H1 (cell line): ENCODE measurements at regions not wholly inside any gene's neighbourhood (a gene's known extent, or its start where the extent isn't known, plus 50 kb on each side); places are given as distances from the start of the nearest gene placed in this dataset.

Source experiments
- CTCF ChIP-seq, 3 experiments: IDR thresholded peaks; 1 replicate in 2 of 3; 2 replicates in 1 of 3; pipeline versions ENCODE4 v1.5.1 to v1.6.1; 2011; ENCODE audit warnings: low read length in 3 of 3, mild to moderate bottlenecking in 3 of 3, inconsistent platforms in 2 of 3, low read depth in 1 of 3, moderate library complexity in 1 of 3; ENCODE audit not compliant: insufficient read depth in 1 of 3; ENCODE audit errors: control extremely low read depth in 1 of 3
- HDAC2 ChIP-seq, 2 experiments: fragments of 300-600 bp in 1 of 2; sonication (generic) in 1 of 2; IDR thresholded peaks; 2 replicates each; pipeline ENCODE4 v1.6.1; 2011 to 2012; ENCODE audit warnings: low read depth in 2 of 2, low read length in 2 of 2, mild to moderate bottlenecking in 2 of 2, moderate library complexity in 2 of 2, borderline replicate concordance in 1 of 2, inconsistent platforms in 1 of 2
- KDM4A ChIP-seq: IDR thresholded peaks from one replicate; pipeline ENCODE4 v1.7.1; 2012; ENCODE audit warnings: low read depth, mild to moderate bottlenecking, moderate library complexity, low read length, inconsistent platforms; ENCODE audit not compliant: severe bottlenecking
- MAX ChIP-seq: IDR thresholded peaks from 2 replicates; pipeline ENCODE4 v1.6.1; 2012; ENCODE audit warnings: inconsistent platforms
- NRF1 ChIP-seq: IDR thresholded peaks from 2 replicates; pipeline ENCODE4 v1.6.1; 2011; ENCODE audit warnings: mild to moderate bottlenecking, low read depth, low read length, improper control_type of control experiment
- RBBP5 ChIP-seq: IDR thresholded peaks from 2 replicates; pipeline ENCODE4 v1.7.1; 2012; ENCODE audit warnings: low read depth, mild to moderate bottlenecking, inconsistent platforms, low read length, moderate library complexity, borderline replicate concordance
- SIN3A ChIP-seq, 2 experiments: IDR thresholded peaks in 1 of 2; conservative IDR thresholded peaks in 1 of 2; 2 replicates each; pipeline ENCODE4 v1.6.1; 2011 to 2012; ENCODE audit warnings: low read length in 2 of 2, improper control_type of control experiment in 1 of 2, low read depth in 1 of 2, mild to moderate bottlenecking in 1 of 2
- SP2 ChIP-seq: IDR thresholded peaks from 2 replicates; pipeline ENCODE4 v1.6.1; 2012; ENCODE audit warnings: mild to moderate bottlenecking, low read length, inconsistent platforms
- TAF1 ChIP-seq: IDR thresholded peaks from 2 replicates; pipeline ENCODE4 v1.6.1; 2011; ENCODE audit warnings: mild to moderate bottlenecking, low read depth, low read length

- TF ChIP-seq MAX (no peak), CTCF (IDR thresholded peaks at IDR 0.05; ENCODE audit: control extremely low read depth in 1 of 3, insufficient read depth in 1 of 3, low read depth in 1 of 3, low read length in 3 of 3) (no peak), SIN3A (conservative IDR thresholded peaks at IDR 0.05 in 1 of 2, IDR thresholded peaks at IDR 0.05 in 1 of 2; ENCODE audit: low read depth in 1 of 2, low read length in 2 of 2) (no peak), RBBP5 (no peak), TAF1 (no peak), NRF1 (no peak), HDAC2 (IDR thresholded peaks at IDR 0.05; ENCODE audit: borderline replicate concordance in 1 of 2, low read depth in 2 of 2, low read length in 2 of 2) (no peak), KDM4A (no peak), SP2 (no peak)
These were observed 92.3 kb upstream of the STARD13 start for GRCh38 chr13:33377825-33378224.
